HL-60/S4 treated with phorbol 12-myristate 13-acetate at 8.2 ng/mL for 4 days and 3 days (cell line): ENCODE measurements at regions not wholly inside any gene's neighbourhood (a gene's known extent, or its start where the extent isn't known, plus 50 kb on each side); places are given as distances from the start of the nearest gene placed in this dataset.

Experiments used
- in situ Hi-C: fragments of 300-500 bp; cut with MboI; formaldehyde crosslinking; loops from 2 replicates; pipeline ENCODE4 v1.15.0; 2022; ENCODE audit warnings: low sequenced_read_pairs

- in situ Hi-C loops = no loop called here
Measured at GRCh38 chr16:85383836-85384832, 229.0 kb upstream of the GSE1 start.

DNA sequence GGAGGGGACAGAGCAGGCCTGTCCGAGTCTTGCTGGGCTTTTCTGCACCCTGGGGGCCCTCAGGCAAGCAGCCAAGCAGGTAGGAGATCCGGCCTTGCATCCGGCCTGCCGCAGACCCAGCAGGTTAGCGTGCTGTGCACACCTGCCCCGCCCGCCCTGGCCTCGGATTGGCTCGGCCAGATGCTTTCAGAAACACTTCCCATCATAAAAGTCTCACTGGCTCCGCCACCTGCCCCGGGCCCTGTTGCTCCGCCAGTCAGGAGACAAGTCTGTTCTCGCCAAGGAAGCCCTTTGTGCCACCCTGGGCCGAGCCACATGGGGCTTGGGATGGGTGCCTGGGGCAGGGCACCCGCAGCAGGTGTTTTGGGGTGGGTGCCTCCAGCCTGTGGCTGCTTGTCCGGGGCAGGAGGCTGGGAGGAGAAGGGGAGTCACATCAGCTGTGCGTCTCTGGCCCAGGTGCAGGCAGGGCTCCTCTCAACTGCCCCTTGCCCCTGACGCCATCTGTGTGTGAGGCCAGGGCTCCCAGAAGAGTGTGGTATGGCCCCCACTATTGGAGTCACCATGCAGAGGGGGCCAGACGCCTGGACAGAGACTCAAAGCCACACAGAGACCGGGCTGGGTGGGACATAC, 228.2 kb upstream of the GSE1 start:
- in situ Hi-C loops = no loop called here

GRCh38 chr16:85385463-85386331, 227.4 kb upstream of the GSE1 start:
- in situ Hi-C loops = no loop called here

- in situ Hi-C loops = no loop called here
Measured at GRCh38 chr16:85386467-85387170, 226.5 kb upstream of the GSE1 start.

GRCh38 chr16:85387171-85387507, 226.0 kb upstream of the GSE1 start:
- in situ Hi-C loops = no loop called here

GRCh38 chr16:85387731-85388295, 225.3 kb upstream of the GSE1 start:
- in situ Hi-C loops = no loop called here

DNA sequence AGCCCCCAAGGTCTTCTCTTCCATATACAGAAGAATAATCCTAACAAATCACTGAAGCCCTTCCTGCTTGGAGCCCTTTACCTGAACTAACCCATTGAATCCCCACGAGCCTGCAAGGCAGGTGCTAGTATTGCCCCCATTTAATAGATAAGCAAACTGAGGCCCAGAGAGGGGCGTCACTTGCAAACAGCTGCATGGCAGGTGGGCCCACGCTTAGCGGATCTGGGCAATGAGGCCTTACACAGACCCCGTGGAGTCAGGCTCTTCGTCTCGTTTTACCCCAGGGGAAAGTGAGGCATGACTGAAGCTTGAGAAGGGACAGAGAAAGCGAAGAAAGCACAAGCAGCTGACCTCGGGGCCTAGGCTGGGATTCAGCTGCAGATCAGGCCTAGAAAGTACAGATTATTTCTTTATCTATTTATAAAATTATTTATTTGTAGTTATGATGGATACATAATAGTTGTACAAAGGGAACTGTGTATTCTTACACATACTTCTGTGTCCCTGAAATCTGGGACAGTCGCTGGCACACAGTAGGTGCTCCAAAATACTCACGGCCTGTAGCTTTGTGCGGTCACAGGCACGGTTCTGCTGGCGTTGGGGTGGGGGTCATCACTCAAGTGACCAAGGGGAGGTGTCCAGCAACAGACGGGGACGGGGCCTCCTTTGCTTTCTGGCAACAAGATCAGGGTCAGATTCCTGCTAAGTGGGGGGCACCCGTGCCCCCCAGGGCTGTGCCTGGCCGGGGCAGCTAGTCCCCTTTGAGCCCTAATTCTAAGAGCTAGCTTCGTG, 223.2 kb upstream of the GSE1 start:
- in situ Hi-C loops = no loop called here

- in situ Hi-C loops = no loop called here
Measured at GRCh38 chr16:85390511-85391174, 222.5 kb upstream of the GSE1 start.

DNA sequence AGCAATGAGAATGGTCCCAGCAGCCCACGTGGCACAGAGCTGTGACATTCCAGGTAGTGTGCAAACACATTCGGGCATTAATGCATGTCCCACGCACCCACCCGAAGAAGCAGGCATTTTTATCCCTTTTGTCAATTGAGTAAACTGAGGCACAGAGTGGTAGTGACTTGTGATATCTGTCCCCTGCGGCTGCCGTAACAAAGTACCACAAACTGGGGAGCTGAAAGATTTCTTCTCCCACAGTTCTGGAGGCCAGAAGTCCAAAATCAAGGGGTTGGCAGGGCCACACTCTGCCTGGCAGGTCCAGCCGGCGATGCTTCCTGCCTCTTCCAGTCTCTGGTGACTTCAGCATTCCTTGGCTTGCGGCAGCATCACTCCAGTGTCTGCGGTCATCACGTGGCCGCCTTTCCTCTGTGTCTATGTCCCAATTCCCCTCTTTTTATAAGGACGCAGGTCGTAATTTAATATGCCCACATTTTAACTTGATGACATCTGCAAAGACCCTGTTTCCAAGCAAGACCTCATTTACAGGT, 221.9 kb upstream of the GSE1 start:
- in situ Hi-C loops = no loop called here

GRCh38 chr16:85391769-85392583, 221.1 kb upstream of the GSE1 start:
- in situ Hi-C loops = no loop called here

DNA sequence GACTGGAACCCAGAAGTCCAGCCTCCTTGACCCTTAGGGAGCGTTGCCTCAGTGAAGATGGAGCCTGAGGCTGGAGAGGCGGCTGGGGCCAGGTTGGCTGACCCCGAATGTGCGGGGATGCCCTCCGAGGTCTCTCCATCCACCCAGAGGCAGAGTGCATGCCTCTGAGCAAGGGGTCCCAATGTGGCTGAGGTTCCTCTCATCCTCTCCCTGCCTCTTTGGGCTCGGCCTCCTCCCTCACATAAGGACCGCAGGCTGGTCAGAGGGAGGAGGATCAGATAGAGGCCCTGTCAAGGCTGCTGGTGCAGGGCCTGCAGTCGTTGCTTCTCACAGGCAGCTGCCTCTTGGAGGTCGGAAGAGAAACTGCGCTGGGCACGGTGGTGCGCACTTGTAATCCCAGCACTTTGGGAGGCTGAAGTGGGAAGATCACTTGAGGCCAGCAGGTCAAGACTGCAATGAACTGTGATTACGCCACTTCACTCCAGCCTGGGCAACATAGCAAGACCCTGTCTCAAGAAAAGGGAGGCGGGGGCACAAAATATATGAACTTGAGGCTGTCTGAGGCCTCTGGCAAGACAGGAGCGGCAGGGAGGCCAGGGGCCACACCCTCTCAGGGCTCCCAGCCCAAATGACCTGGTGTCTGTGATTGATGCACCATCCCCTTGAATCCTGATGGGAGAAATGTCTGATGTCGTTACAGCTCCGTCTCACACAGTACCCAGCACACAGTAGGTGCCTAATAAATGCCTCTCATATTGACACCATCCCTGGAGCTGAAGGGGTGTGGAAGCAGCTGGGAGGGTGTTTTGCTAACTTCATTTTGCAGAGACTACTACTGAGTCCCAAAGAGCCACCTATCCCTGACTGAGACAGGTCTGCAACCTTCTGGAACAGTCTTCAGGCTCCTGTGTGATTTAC, 220.1 kb upstream of the GSE1 start:
- in situ Hi-C loops = no loop called here

DNA sequence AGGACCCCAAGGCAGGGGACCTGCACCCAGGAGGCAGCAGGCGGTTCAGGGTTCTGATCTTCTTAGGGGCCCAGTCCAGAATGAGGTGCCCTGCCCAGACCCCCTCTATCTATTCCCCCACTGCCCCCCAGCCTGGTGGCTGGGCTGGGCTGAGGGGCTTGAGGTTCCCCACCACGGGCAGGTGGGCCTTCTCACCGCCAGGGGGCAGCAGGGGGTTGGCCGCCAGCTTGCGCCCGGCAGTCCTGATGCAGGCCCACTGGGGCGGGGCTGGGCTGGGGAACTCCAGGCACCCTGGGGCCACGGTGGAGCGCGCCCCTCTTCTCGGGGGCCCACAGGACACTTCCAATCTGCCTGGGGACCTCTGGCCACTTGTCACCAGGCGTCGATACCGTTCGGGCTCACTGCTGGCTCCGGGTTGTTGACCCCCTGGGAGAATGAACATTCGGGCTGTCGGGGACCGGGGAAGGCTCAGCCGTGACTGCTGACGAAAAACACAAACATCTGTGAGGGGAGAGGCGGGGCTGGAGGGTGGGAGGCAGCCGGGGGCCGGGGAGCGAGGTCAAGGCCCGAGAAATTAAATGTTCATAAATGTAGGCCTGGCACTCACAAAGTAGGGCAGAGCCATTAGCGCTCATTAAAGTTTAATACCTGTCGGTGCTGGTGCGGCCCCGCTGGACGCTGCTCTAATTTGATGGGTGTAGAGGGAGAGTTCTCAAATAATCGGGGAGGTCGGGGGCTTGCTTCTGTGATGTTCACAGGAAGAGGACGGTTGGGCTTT, 219.3 kb upstream of the GSE1 start:
- in situ Hi-C loops = no loop called here

DNA sequence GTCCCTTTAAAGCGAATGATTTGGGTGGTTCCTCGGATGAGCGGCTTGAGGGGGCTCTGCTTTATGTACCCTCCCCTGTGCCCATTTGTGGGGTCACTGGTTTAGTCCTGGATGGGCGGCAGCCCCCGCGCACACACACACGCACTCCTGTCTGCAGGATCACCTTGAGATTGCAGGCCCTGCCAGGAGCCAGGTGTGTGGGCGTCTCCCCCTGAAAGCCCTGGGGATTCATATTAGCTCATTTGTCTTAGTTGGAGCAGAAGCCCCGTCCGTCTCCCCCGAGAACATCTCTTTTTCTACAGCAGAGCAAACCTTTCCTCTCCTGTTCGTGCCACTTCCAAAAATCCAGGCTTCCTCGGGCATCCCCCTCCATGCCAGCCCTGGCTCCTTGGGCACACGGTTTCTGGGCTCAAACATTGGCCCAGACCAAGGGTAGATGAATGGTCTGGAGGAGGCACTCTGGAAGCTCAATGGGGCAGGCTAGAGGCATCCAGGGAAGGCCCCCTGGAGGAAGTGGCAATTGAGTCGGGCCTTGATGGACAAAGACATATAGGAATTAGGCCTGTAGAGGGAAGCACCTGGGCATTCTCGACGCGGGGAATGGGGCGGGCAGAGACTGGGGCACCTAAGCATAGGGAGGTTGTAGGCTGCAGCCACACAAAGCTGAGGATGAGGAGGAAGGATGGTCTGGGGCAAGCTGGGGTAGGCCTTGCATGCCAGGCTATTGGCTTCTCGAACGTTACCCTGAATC, 218.5 kb upstream of the GSE1 start:
- in situ Hi-C loops = no loop called here

DNA sequence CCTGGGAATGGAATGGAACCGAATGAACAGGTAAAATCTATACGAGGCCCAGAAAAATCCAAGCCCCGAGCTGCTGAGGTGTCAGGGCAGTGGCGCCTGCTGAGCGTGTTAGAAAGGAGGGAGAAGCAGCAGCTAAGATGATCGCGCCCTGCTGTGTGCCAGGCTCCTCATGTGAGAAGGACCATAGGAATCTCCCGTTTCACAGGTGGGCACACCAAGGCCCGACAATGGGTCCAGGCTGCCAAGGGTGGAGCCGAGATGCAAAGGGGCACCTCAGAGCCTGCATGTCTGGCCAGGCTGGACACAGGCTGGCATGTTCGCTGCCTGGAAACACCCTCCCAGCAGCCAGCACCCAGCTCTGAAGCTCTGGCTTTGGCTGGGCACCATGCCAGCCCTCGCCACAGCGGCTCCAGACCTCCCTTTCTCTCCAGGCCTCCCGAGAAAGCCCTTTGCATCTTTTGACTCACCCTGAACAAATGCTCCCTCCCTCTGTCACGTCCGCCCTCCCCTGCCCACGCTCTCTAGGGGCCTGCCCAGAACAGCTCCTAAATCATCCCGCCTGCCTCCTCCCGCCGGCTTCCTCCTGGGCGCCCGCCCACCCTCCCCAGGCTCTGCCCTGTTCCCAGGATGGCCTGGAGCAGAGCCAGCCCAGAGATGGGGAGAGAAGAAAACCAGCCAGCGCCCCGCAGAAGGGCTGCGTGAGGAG, 217.8 kb upstream of the GSE1 start:
- in situ Hi-C loops = no loop called here
